Prostate gland (tissue), 2 donors: ENCODE measurements at regions not wholly inside any gene's neighbourhood (a gene's known extent, or its start where the extent isn't known, plus 50 kb on each side); places are given as distances from the start of the nearest gene placed in this dataset.

Experiments used
- DNase-seq: peaks from one replicate; pipeline ENCODE4 v3.0.0-alpha.2; 2019; ENCODE audit warnings: low spot score
- H3K27ac ChIP-seq, 2 donors: fragments of 200-600 bp; sonication (generic); 2 replicates each; pipeline ENCODE4 v1.5.1; 2017 to 2019
- H3K27me3 ChIP-seq: fragments of 200-600 bp; sonication (generic); replicated peaks from 2 replicates; pipeline ENCODE4 v1.5.1; 2019; ENCODE audit not compliant: insufficient read depth
- H3K36me3 ChIP-seq, 2 donors: fragments of 200-600 bp; sonication (generic); 1 replicate in 1 of 2; 2 replicates in 1 of 2; pipeline versions ENCODE4 v1.5.1 to v1.8.1; 2017 to 2019
- H3K4me1 ChIP-seq: fragments of 200-600 bp; sonication (generic); replicated peaks from 2 replicates; pipeline ENCODE4 v1.5.1; 2019
- H3K4me3 ChIP-seq, 2 donors: fragments of 200-600 bp; sonication (generic); 2 replicates each; pipeline ENCODE4 v1.5.1; 2017 to 2019
- H3K9me3 ChIP-seq: fragments of 200-600 bp; sonication (generic); 2 replicates; pipeline ENCODE4 v1.5.1; 2017
- POLR2A ChIP-seq: fragments of 450-650 bp; IDR thresholded peaks from one replicate; pipeline ENCODE4 v1.6.1; 2016; ENCODE audit warnings: antibody characterized with exemption, mild to moderate bottlenecking
- POLR2AphosphoS5 ChIP-seq: sonication (generic); formaldehyde crosslinking; IDR thresholded peaks from one replicate; pipeline ENCODE4 v1.6.1; 2017; ENCODE audit warnings: antibody characterized with exemption
- WGBS: methylation state at CpG from one replicate; pipeline ENCODE4 v1.1.5; 2018; 5-methylcytosine and 5-hydroxymethylcytosine counted together
- intact Hi-C: fragments of 100-400 bp; cut with DNase I; formaldehyde crosslinking; loops from one replicate; pipeline ENCODE4 v1.14.2; 2022
- TF ChIP-seq, protein P1 (sequence below), 4 experiments: fragments of 200-600 bp in 2 of 4; fragments of 450-650 bp in 2 of 4; sonication (generic) in 2 of 4; IDR thresholded peaks; 1 replicate in 3 of 4; 2 replicates in 1 of 4; pipeline ENCODE4 v1.5.1; 2016 to 2019; ENCODE audit warnings: antibody characterized with exemption in 4 of 4, mild to moderate bottlenecking in 2 of 4, moderate library complexity in 2 of 4

DNA sequence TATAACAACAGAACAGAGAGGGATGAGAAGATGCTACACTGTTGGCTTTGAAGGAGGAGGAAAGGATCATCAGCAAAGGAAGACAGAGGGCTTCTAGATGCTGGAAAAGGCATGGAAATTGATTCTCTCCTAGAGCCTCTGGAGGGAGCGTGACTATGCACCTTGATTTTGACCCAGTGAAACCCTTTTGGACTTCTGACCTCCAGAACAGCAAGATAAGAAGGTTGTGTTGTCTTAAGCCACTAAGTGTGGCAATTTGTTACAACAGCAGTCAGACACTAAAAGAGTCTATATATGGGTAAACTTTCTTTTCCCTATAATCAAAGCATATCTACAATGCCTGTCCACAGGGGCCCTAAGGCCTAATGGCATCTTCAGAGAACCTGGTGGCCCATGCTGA is 56.1 kb upstream of the MVB12B start:
- intact Hi-C loops: no loop called here
- Histone ChIP-seq H3K4me3 (no peak overlapping the region), H3K36me3 (no peaks in the 10 kb centered on the region), H3K27ac (no peak overlapping the region), H3K4me1 (no peaks in the 10 kb centered on the region), H3K9me3 (no peaks in the 10 kb centered on the region), H3K27me3 (no peaks in the 10 kb centered on the region)
- WGBS: 50% methylated on average over 1 of the region's 1 CpG
- TF ChIP-seq POLR2AphosphoS5 (no peak), POLR2A (no peak)
- TF ChIP-seq, protein P1, sequence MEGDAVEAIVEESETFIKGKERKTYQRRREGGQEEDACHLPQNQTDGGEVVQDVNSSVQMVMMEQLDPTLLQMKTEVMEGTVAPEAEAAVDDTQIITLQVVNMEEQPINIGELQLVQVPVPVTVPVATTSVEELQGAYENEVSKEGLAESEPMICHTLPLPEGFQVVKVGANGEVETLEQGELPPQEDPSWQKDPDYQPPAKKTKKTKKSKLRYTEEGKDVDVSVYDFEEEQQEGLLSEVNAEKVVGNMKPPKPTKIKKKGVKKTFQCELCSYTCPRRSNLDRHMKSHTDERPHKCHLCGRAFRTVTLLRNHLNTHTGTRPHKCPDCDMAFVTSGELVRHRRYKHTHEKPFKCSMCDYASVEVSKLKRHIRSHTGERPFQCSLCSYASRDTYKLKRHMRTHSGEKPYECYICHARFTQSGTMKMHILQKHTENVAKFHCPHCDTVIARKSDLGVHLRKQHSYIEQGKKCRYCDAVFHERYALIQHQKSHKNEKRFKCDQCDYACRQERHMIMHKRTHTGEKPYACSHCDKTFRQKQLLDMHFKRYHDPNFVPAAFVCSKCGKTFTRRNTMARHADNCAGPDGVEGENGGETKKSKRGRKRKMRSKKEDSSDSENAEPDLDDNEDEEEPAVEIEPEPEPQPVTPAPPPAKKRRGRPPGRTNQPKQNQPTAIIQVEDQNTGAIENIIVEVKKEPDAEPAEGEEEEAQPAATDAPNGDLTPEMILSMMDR (IDR thresholded peaks at IDR 0.05): no peak
- DNase-seq: no peak

DNA sequence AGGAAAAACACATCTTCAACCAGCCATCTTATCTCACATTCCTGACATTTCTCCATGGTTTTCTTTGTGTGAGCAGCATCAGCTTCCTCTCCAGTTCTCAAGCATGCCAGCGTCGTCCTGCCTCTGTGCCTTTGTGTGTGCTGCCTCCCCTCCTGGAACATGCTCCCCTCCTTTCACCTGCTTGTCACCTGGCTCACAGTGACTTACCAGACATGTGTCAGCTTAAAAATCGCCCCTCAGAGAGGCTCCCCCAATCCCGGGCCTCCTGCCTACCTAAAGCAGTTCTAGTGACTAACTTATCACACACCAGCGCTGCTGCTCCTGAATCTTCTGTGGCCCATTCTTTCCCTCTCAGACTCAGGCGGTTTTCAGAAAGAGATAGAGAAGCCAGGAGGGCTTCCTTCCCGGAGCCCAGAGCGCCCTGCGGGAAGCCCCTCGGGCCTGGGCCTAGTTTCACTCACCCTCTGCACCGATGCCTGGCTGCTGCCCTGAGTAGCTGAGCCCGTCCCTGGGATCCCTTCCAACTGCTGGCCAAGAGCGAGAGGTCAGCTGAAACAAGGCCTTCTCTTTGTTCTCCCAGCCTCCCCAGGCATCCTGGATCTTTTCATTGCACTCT is 51.1 kb upstream of the MVB12B start:
- Histone ChIP-seq H3K9me3 (no peaks in the 10 kb centered on the region), H3K27me3 (no peaks in the 10 kb centered on the region), H3K4me1 (no peaks in the 10 kb centered on the region), H3K27ac (no peak overlapping the region), H3K4me3 (no peak overlapping the region), H3K36me3 (no peaks in the 10 kb centered on the region)
- no peak for TF ChIP-seq POLR2A
- TF ChIP-seq POLR2AphosphoS5: no peak
- TF ChIP-seq, protein P1 (IDR thresholded peaks at IDR 0.05): no peak
- intact Hi-C loops: no loop called here
- no peak for DNase-seq
- 76% methylated on average over 13 of the region's 13 CpGs for WGBS

DNA sequence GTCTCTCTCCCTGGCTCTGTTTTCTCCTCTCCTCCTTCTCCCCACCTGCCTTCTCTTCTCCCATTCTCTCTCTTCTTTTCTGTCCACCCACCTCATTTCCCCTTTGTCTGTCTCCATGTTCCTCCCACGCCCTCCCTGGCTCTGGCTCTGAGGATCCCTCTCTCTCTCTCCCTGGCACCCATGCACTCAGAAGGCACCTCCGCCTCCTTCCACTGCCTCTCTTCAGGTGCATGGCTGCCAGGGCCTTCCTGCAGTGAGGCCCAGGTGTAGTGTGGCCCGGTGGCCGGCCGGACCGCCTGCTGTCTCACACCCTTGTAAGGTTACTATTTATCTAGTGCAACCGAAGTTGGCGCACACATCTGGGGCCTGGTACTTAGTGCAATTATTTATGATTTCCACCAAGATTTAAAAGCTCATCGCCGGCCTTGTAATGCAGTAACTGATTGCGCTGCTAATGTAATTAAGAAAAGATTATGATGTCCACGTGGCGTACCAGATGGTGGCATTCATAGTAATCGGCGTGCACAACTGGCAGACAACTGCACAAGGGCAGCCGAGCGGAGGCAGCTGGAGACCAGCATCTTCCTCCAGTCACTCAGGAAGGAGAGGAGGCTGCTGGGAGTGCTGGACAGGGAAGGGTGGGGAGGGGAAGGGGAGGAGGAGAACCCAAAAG is 50.4 kb upstream of the MVB12B start:
- DNase-seq: no peak
- Histone ChIP-seq H3K27me3 (no peaks in the 10 kb centered on the region), H3K4me3 (no peak overlapping the region), H3K27ac (no peak overlapping the region), H3K9me3 (no peaks in the 10 kb centered on the region), H3K4me1 (no peaks in the 10 kb centered on the region), H3K36me3 (no peaks in the 10 kb centered on the region)
- WGBS: 93% methylated on average over 17 of the region's 17 CpGs
- intact Hi-C loops: no loop called here
- TF ChIP-seq POLR2AphosphoS5 (no peak), POLR2A (no peak)
- TF ChIP-seq, protein P1 (IDR thresholded peaks at IDR 0.05): no peak
